SK-N-SH (cell line): ENCODE measurements at regions not wholly inside any gene's neighbourhood (a gene's known extent, or its start where the extent isn't known, plus 50 kb on each side); places are given as distances from the start of the nearest gene placed in this dataset.

Experiments used
- CTCF ChIP-seq: fragments of 200-600 bp; sonication (generic); IDR thresholded peaks from 2 replicates; pipeline ENCODE4 v1.6.1; 2017; ENCODE audit warnings: antibody characterized with exemption, mild to moderate bottlenecking, moderate library complexity
- EP300 ChIP-seq, 2 experiments: IDR thresholded peaks; 2 replicates each; pipeline versions ENCODE4 v1.4.0 to v1.6.1; 2012; ENCODE audit warnings: borderline replicate concordance in 1 of 2, low read depth in 1 of 2, low read length in 1 of 2
- FOXM1 ChIP-seq: IDR thresholded peaks from 2 replicates; pipeline ENCODE4 v1.4.0; 2012; ENCODE audit warnings: low read depth, mild to moderate bottlenecking
- MAX ChIP-seq: IDR thresholded peaks from 2 replicates; pipeline ENCODE4 v1.4.0; 2012; ENCODE audit warnings: low read depth
- NFIC ChIP-seq: IDR thresholded peaks from 2 replicates; pipeline ENCODE4 v1.4.0; 2012; ENCODE audit warnings: borderline replicate concordance
- NRF1 ChIP-seq: IDR thresholded peaks from 2 replicates; pipeline ENCODE4 v1.6.1; 2012; ENCODE audit warnings: low read depth, mild to moderate bottlenecking, low read length
- POLR2AphosphoS5 ChIP-seq: IDR thresholded peaks from 2 replicates; pipeline ENCODE4 v1.6.1; 2012; ENCODE audit warnings: low read depth, low read length
- RAD21 ChIP-seq: IDR thresholded peaks from 2 replicates; pipeline ENCODE4 v1.6.1; 2012; ENCODE audit warnings: mild to moderate bottlenecking, low read length
- RFX5 ChIP-seq: IDR thresholded peaks from 2 replicates; pipeline ENCODE4 v1.6.1; 2012; ENCODE audit warnings: mild to moderate bottlenecking, improper control_type of control experiment, low read length
- SMC3 ChIP-seq: IDR thresholded peaks from 2 replicates; pipeline ENCODE4 v1.6.1; 2012; ENCODE audit warnings: low read depth, low read length, improper control_type of control experiment
- TCF12 ChIP-seq: IDR thresholded peaks from 2 replicates; pipeline ENCODE4 v1.4.0; 2012
- YY1 ChIP-seq: IDR thresholded peaks from 2 replicates; pipeline ENCODE4 v1.4.0; 2012; ENCODE audit warnings: low read depth, mild to moderate bottlenecking

GRCh38 chr21:27421654-27422053 lies 454.8 kb upstream of the ADAMTS5 start:
- no peak for TF ChIP-seq CTCF
- no peak for TF ChIP-seq EP300 (IDR thresholded peaks at IDR 0.05; ENCODE audit: borderline replicate concordance in 1 of 2, low read depth in 1 of 2, low read length in 1 of 2)
- no peak for TF ChIP-seq TCF12
- TF ChIP-seq POLR2AphosphoS5 = no peak
- no peak for TF ChIP-seq SMC3
- TF ChIP-seq YY1 = no peak
- no peak for TF ChIP-seq NFIC
- no peak for TF ChIP-seq FOXM1
- TF ChIP-seq NRF1 = no peak
- TF ChIP-seq RAD21 = no peak
- TF ChIP-seq MAX = no peak
- no peak for TF ChIP-seq RFX5
